ENCODE measurements at regions not wholly inside any gene's neighbourhood (a gene's known extent, or its start where the extent isn't known, plus 50 kb on each side); places are given as distances from the start of the nearest gene placed in this dataset.

DNA sequence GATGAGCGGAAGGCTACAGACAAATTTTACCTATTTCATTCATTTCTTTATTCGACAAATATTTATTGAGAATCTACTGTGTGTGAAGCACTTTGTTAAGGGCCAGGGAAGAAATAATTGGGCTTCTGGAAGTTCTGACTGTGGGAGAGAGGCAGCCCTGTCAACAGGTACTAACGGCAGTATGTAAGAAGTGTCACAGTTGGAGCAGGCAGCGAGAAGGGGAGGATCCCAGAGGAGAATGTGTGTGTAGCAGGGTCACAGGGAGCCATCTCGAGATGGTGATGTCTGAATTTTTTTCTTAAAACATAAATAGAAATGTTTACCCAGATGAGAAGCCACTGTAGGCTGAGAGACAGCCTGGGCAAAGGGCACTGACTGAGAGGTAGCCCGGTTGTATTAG, 163.3 kb upstream of the SLC38A2 start:
- no peak for DNase-seq (ENCODE audit: low spot score in 2 of 2, unreplicated experiment in 2 of 2)
- Mint-ChIP-seq H3K27me3 (ENCODE audit: low read depth) (no peaks in the 10 kb centered on the region), H3K9me3 (peaks cover 5% of the 10 kb centered on the region), H3K36me3 (peaks cover 4% of the 10 kb centered on the region), H3K27ac (peak overlapping the region; percentile 70), H3K4me1 (peaks cover 35% of the 10 kb centered on the region), H3K4me3 (no peak overlapping the region)
- no peak for TF ChIP-seq CTCF (IDR thresholded peaks at IDR 0.05; ENCODE audit: unreplicated experiment)

- no peak for DNase-seq (ENCODE audit: low spot score in 2 of 2, unreplicated experiment in 2 of 2)
- Mint-ChIP-seq H3K9me3 (peaks cover 5% of the 10 kb centered on the region), H3K36me3 (peaks cover 4% of the 10 kb centered on the region), H3K4me1 (peaks cover 35% of the 10 kb centered on the region), H3K27ac (peak overlapping the region; percentile 70), H3K4me3 (no peak overlapping the region), H3K27me3 (ENCODE audit: low read depth) (no peaks in the 10 kb centered on the region)
- no peak for TF ChIP-seq CTCF (IDR thresholded peaks at IDR 0.05; ENCODE audit: unreplicated experiment)
Observed at GRCh38 chr12:46535376-46535775, 162.8 kb upstream of the SLC38A2 start.

- peaks cover 38% of the 10 kb centered on the region for H3K4me1 Mint-ChIP-seq
- peaks cover under 1% of the 10 kb centered on the region for H3K9me3 Mint-ChIP-seq
- DNase-seq (ENCODE audit: low spot score in 2 of 2, unreplicated experiment in 2 of 2), result no peak
- no peaks in the 10 kb centered on the region for H3K27me3 Mint-ChIP-seq (ENCODE audit: low read depth)
- no peak overlapping the region for H3K4me3 Mint-ChIP-seq
- H3K36me3 Mint-ChIP-seq, result peaks cover under 1% of the 10 kb centered on the region
- peak overlapping the region; percentile 41 for H3K27ac Mint-ChIP-seq
- no peak for TF ChIP-seq CTCF (IDR thresholded peaks at IDR 0.05; ENCODE audit: unreplicated experiment)
Observed at GRCh38 chr12:46534327-46534840, 161.8 kb upstream of the SLC38A2 start.

DNA sequence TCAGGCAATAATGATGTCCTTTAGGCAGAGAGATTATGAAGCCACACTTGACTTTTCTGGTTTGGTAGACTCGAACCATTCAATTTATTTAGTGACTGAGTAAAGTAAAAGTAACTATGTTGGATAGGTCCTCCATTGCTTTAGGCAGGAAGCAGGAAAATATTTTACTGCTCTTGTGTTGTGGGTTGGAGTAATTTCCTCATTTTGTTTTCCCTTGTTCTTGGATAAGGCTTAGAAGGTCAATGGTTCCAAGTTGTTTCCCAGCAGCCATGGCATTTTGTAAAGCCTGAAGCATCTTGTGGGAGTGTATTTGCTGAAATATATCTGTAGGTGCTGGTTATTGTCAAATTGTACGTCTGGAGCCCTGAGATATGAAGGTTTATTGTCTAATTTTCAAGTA, 161.2 kb upstream of the SLC38A2 start:
- no peak for DNase-seq (ENCODE audit: low spot score in 2 of 2, unreplicated experiment in 2 of 2)
- Mint-ChIP-seq H3K4me1 (peaks cover 38% of the 10 kb centered on the region), H3K4me3 (no peak overlapping the region), H3K27me3 (ENCODE audit: low read depth) (no peaks in the 10 kb centered on the region), H3K9me3 (peaks cover 7% of the 10 kb centered on the region), H3K36me3 (no peaks in the 10 kb centered on the region), H3K27ac (peak overlapping the region; percentile 79)
- no peak for TF ChIP-seq CTCF (IDR thresholded peaks at IDR 0.05; ENCODE audit: unreplicated experiment)

GRCh38 chr12:46531804-46532203, 159.2 kb upstream of the SLC38A2 start:
- Mint-ChIP-seq H3K27ac (no peak overlapping the region), H3K4me3 (no peak overlapping the region), H3K27me3 (ENCODE audit: low read depth) (no peaks in the 10 kb centered on the region), H3K9me3 (peaks cover 24% of the 10 kb centered on the region), H3K36me3 (peaks cover 5% of the 10 kb centered on the region), H3K4me1 (peaks cover 33% of the 10 kb centered on the region)
- DNase-seq (ENCODE audit: low spot score in 2 of 2, unreplicated experiment in 2 of 2), result no peak
- no peak for TF ChIP-seq CTCF (IDR thresholded peaks at IDR 0.05; ENCODE audit: unreplicated experiment)
